HG02938 (cell line): ENCODE measurements at regions not wholly inside any gene's neighbourhood (a gene's known extent, or its start where the extent isn't known, plus 50 kb on each side); places are given as distances from the start of the nearest gene placed in this dataset.
"Not testable (repeated sequence)": the region's sequence is repeated elsewhere in the genome, so short reads cannot be mapped to it uniquely, and the experiment has no call there.

ENCODE experiments used
- ATAC-seq: cut with Tn5 transposase; IDR thresholded peaks from one replicate; pipeline ENCODE4 v1.9.1; 2021; ENCODE audit warnings: mild to moderate bottlenecking, moderate library complexity; ENCODE audit not compliant: unreplicated experiment

- not testable (repeated sequence) for ATAC-seq
These were observed 626.2 kb upstream of the CNTN5 start for GRCh38 chr11:98394500-98394899.

- ATAC-seq: no peak
These were observed 622.2 kb upstream of the CNTN5 start for GRCh38 chr11:98398508-98398907.

- no peak for ATAC-seq
These were observed 611.7 kb upstream of the CNTN5 start for GRCh38 chr11:98409069-98409468.

- ATAC-seq: no peak
These were observed 609.0 kb upstream of the CNTN5 start for GRCh38 chr11:98411777-98412176.

- no peak for ATAC-seq
These were observed 603.4 kb upstream of the CNTN5 start for GRCh38 chr11:98417256-98417755.

- no peak for ATAC-seq
These were observed 596.8 kb upstream of the CNTN5 start for GRCh38 chr11:98423933-98424332.

GRCh38 chr11:98424773-98425172, 596.0 kb upstream of the CNTN5 start:
- not testable (repeated sequence) for ATAC-seq

GRCh38 chr11:98431463-98432359, 589.0 kb upstream of the CNTN5 start:
- ATAC-seq: no peak

- no peak for ATAC-seq
These were observed 586.5 kb upstream of the CNTN5 start for GRCh38 chr11:98434296-98434695.

- no peak for ATAC-seq
These were observed 567.4 kb upstream of the CNTN5 start for GRCh38 chr11:98453378-98453777.

GRCh38 chr11:98455500-98456307, 565.0 kb upstream of the CNTN5 start:
- no peak for ATAC-seq

- ATAC-seq: no peak
These were observed 564.5 kb upstream of the CNTN5 start for GRCh38 chr11:98456308-98456680.

GRCh38 chr11:98495016-98495415, 525.7 kb upstream of the CNTN5 start:
- no peak for ATAC-seq

- ATAC-seq: no peak
These were observed 525.1 kb upstream of the CNTN5 start for GRCh38 chr11:98495601-98496000.

- no peak for ATAC-seq
These were observed 513.5 kb upstream of the CNTN5 start for GRCh38 chr11:98507208-98507607.

- ATAC-seq: no peak
These were observed 507.8 kb upstream of the CNTN5 start for GRCh38 chr11:98512938-98513337.

GRCh38 chr11:98531576-98531975, 489.2 kb upstream of the CNTN5 start:
- ATAC-seq: no peak

- no peak for ATAC-seq
These were observed 484.7 kb upstream of the CNTN5 start for GRCh38 chr11:98536023-98536422.

- ATAC-seq: not testable (repeated sequence)
These were observed 482.4 kb upstream of the CNTN5 start for GRCh38 chr11:98538358-98538757.

- ATAC-seq: no peak
These were observed 475.1 kb upstream of the CNTN5 start for GRCh38 chr11:98545544-98546175.

- ATAC-seq: no peak
These were observed 471.2 kb upstream of the CNTN5 start for GRCh38 chr11:98549571-98549970.
